WTC11 (cell line): ENCODE measurements at regions not wholly inside any gene's neighbourhood (a gene's known extent, or its start where the extent isn't known, plus 50 kb on each side); places are given as distances from the start of the nearest gene placed in this dataset.

ENCODE experiments used
- ATAC-seq: fragments of 200-7000 bp; cut with Tn5 transposase; 2 replicates; pipeline ENCODE4 v1.10.0; 2021; ENCODE audit warnings: mild to moderate bottlenecking, moderate library complexity
- CTCF ChIA-PET: fragments of 300-600 bp; sonication (Branson Sonifier 250); formaldehyde crosslinking; loops from one replicate; lab custom pipeline; 2021; ENCODE audit warnings: antibody characterized with exemption; lab: Charles Lee
- POLR2A ChIA-PET: fragments of 350-600 bp; sonication (Branson Sonifier 250); formaldehyde crosslinking; loops from one replicate; lab custom pipeline; 2021; ENCODE audit warnings: antibody characterized with exemption; lab: Charles Lee
- DNase-seq: peaks from one replicate; pipeline ENCODE4 v3.0.0; 2021; ENCODE audit warnings: low spot score
- H3K27ac Mint-ChIP-seq: 2 replicates; pipeline ENCODE4 v1.8.0; 2021; ENCODE audit warnings: mixed read lengths
- H3K27me3 Mint-ChIP-seq: 2 replicates; pipeline ENCODE4 v1.8.0; 2021; ENCODE audit warnings: low read depth, mild to moderate bottlenecking, moderate library complexity, mixed read lengths
- H3K36me3 Mint-ChIP-seq: 2 replicates; pipeline ENCODE4 v1.8.0; 2021; ENCODE audit warnings: mixed read lengths
- H3K4me1 Mint-ChIP-seq: 2 replicates; pipeline ENCODE4 v1.8.0; 2022; ENCODE audit warnings: mixed read lengths
- H3K4me3 Mint-ChIP-seq: 2 replicates; pipeline ENCODE4 v1.8.0; 2021; ENCODE audit warnings: mild to moderate bottlenecking, moderate library complexity, mixed read lengths
- H3K9me3 Mint-ChIP-seq: 2 replicates; pipeline ENCODE4 v1.8.0; 2021; ENCODE audit warnings: mixed read lengths
- CBFB ChIP-seq: sonication (generic); formaldehyde crosslinking; IDR thresholded peaks from 2 replicates; pipeline ENCODE4 v1.8.1; 2022; ENCODE audit warnings: mild to moderate bottlenecking, low read depth, missing genetic modification reagents
- ELF4 ChIP-seq: sonication (generic); formaldehyde crosslinking; IDR thresholded peaks from 2 replicates; pipeline ENCODE4 v1.8.1; 2022; ENCODE audit warnings: low read depth, mild to moderate bottlenecking, moderate library complexity, missing genetic modification reagents
- GRHL2 ChIP-seq: fragments of 250-450 bp; sonication (Bioruptor Pico); IDR thresholded peaks from 2 replicates; pipeline ENCODE4 v1.8.0; 2022; ENCODE audit warnings: mild to moderate bottlenecking, moderate library complexity; ENCODE audit not compliant: insufficient replicate concordance, severe bottlenecking
- NFATC4 ChIP-seq: fragments of 250-450 bp; sonication (Bioruptor Pico); IDR thresholded peaks from 2 replicates; pipeline ENCODE4 v1.9.0; 2021; ENCODE audit warnings: mild to moderate bottlenecking
- SMAD3 ChIP-seq: sonication (generic); formaldehyde crosslinking; IDR thresholded peaks from 2 replicates; pipeline ENCODE4 v1.8.0; 2022; ENCODE audit warnings: missing genetic modification reagents, mild to moderate bottlenecking, borderline replicate concordance
- SOX15 ChIP-seq: fragments of 250-450 bp; sonication (Bioruptor Pico); IDR thresholded peaks from 2 replicates; pipeline ENCODE4 v1.9.0; 2021; ENCODE audit warnings: mild to moderate bottlenecking
- TCF7 ChIP-seq: sonication (generic); formaldehyde crosslinking; IDR thresholded peaks from 2 replicates; pipeline ENCODE4 v1.8.0; 2022; ENCODE audit warnings: mild to moderate bottlenecking, low read depth, missing genetic modification reagents, moderate library complexity
- TEAD4 ChIP-seq: sonication (generic); formaldehyde crosslinking; IDR thresholded peaks from 2 replicates; pipeline ENCODE4 v1.8.0; 2022; ENCODE audit warnings: mild to moderate bottlenecking, missing genetic modification reagents
- ZNF121 ChIP-seq: sonication (generic); formaldehyde crosslinking; IDR thresholded peaks from 2 replicates; pipeline ENCODE4 v1.8.0; 2023; ENCODE audit warnings: missing genetic modification reagents
- ZNF219 ChIP-seq: sonication (generic); formaldehyde crosslinking; IDR thresholded peaks from 2 replicates; pipeline ENCODE4 v1.8.0; 2023; ENCODE audit warnings: missing genetic modification reagents, mild to moderate bottlenecking, borderline replicate concordance
- ZNF671 ChIP-seq: fragments of 250-450 bp; sonication (Bioruptor Pico); IDR thresholded peaks from 2 replicates; pipeline ENCODE4 v1.8.0; 2021; ENCODE audit warnings: mild to moderate bottlenecking
- TF ChIP-seq, protein P1 (sequence below): fragments of 250-450 bp; sonication (Bioruptor Pico); IDR thresholded peaks from 2 replicates; pipeline ENCODE4 v1.8.0; 2021; ENCODE audit warnings: mild to moderate bottlenecking
- TF ChIP-seq, protein P2 (sequence below): sonication (generic); formaldehyde crosslinking; IDR thresholded peaks from 2 replicates; pipeline ENCODE4 v1.8.1; 2023; ENCODE audit warnings: mild to moderate bottlenecking, moderate library complexity, missing genetic modification reagents
- TF ChIP-seq, protein P3 (sequence below): fragments of 250-450 bp; sonication (Bioruptor Pico); IDR thresholded peaks from 2 replicates; pipeline ENCODE4 v1.9.0; 2021; ENCODE audit warnings: mild to moderate bottlenecking
- TF ChIP-seq, protein P4 (sequence below): sonication (generic); formaldehyde crosslinking; IDR thresholded peaks from 2 replicates; pipeline ENCODE4 v1.8.1; 2023; ENCODE audit warnings: mild to moderate bottlenecking, missing genetic modification reagents, moderate library complexity
- TF ChIP-seq, protein P5 (sequence below): sonication (generic); formaldehyde crosslinking; IDR thresholded peaks from 2 replicates; pipeline ENCODE4 v1.8.0; 2022; ENCODE audit warnings: mild to moderate bottlenecking, missing genetic modification reagents
- TF ChIP-seq, protein P6 (sequence below): sonication (generic); formaldehyde crosslinking; IDR thresholded peaks from 2 replicates; pipeline ENCODE4 v1.8.1; 2022; ENCODE audit warnings: missing genetic modification reagents, borderline replicate concordance
- TF ChIP-seq, protein P7 (sequence below): sonication (generic); formaldehyde crosslinking; IDR thresholded peaks from 2 replicates; pipeline ENCODE4 v1.8.1; 2022; ENCODE audit warnings: low read depth, missing genetic modification reagents, borderline replicate concordance
- TF ChIP-seq, protein P8 (sequence below): sonication (generic); formaldehyde crosslinking; IDR thresholded peaks from 2 replicates; pipeline ENCODE4 v1.8.1; 2022; ENCODE audit warnings: mild to moderate bottlenecking, missing genetic modification reagents, moderate library complexity, borderline replicate concordance
- TF ChIP-seq, protein P9 (sequence below): sonication (generic); formaldehyde crosslinking; IDR thresholded peaks from 2 replicates; pipeline ENCODE4 v1.8.0; 2022; ENCODE audit warnings: mild to moderate bottlenecking, missing genetic modification reagents

DNA sequence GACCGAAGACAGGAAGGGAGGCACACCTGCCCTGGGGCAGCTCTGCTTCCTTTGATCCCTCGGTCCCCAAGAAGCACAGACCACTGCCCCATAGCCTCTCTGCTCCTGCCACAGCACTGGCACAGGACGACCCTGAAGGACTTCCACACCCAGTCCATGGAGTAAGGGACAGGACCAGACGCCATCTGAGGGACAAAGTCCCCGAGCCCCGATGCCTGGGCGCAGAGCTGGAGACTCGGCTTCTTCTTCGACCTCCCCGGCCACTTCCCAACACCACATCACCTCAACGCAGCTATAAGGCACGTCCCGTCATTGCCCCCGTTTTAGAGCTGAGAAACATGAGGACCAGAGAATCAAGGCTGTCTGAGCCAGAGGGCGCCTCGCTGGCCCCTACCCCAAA is 310.5 kb downstream of the BRD1 start:
- TF ChIP-seq SMAD3 (CRISPR knock-in tag) (no peak), SOX15 (CRISPR knock-in tag) (no peak), TEAD4 (CRISPR knock-in tag) (no peak), ZNF121 (CRISPR knock-in tag) (no peak), ZNF671 (CRISPR knock-in tag) (no peak), ELF4 (CRISPR knock-in tag) (no peak), GRHL2 (CRISPR knock-in tag) (no peak), ZNF219 (CRISPR knock-in tag) (no peak), CBFB (CRISPR knock-in tag) (no peak), TCF7 (CRISPR knock-in tag) (no peak), NFATC4 (no peak)
- TF ChIP-seq, protein P1, sequence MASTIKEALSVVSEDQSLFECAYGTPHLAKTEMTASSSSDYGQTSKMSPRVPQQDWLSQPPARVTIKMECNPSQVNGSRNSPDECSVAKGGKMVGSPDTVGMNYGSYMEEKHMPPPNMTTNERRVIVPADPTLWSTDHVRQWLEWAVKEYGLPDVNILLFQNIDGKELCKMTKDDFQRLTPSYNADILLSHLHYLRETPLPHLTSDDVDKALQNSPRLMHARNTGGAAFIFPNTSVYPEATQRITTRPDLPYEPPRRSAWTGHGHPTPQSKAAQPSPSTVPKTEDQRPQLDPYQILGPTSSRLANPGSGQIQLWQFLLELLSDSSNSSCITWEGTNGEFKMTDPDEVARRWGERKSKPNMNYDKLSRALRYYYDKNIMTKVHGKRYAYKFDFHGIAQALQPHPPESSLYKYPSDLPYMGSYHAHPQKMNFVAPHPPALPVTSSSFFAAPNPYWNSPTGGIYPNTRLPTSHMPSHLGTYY: no peak
- TF ChIP-seq, protein P2, sequence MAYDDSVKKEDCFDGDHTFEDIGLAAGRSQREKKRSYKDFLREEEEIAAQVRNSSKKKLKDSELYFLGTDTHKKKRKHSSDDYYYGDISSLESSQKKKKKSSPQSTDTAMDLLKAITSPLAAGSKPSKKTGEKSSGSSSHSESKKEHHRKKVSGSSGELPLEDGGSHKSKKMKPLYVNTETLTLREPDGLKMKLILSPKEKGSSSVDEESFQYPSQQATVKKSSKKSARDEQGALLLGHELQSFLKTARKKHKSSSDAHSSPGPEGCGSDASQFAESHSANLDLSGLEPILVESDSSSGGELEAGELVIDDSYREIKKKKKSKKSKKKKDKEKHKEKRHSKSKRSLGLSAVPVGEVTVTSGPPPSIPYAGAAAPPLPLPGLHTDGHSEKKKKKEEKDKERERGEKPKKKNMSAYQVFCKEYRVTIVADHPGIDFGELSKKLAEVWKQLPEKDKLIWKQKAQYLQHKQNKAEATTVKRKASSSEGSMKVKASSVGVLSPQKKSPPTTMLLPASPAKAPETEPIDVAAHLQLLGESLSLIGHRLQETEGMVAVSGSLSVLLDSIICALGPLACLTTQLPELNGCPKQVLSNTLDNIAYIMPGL (CRISPR knock-in tag): no peak
- TF ChIP-seq, protein P3, sequence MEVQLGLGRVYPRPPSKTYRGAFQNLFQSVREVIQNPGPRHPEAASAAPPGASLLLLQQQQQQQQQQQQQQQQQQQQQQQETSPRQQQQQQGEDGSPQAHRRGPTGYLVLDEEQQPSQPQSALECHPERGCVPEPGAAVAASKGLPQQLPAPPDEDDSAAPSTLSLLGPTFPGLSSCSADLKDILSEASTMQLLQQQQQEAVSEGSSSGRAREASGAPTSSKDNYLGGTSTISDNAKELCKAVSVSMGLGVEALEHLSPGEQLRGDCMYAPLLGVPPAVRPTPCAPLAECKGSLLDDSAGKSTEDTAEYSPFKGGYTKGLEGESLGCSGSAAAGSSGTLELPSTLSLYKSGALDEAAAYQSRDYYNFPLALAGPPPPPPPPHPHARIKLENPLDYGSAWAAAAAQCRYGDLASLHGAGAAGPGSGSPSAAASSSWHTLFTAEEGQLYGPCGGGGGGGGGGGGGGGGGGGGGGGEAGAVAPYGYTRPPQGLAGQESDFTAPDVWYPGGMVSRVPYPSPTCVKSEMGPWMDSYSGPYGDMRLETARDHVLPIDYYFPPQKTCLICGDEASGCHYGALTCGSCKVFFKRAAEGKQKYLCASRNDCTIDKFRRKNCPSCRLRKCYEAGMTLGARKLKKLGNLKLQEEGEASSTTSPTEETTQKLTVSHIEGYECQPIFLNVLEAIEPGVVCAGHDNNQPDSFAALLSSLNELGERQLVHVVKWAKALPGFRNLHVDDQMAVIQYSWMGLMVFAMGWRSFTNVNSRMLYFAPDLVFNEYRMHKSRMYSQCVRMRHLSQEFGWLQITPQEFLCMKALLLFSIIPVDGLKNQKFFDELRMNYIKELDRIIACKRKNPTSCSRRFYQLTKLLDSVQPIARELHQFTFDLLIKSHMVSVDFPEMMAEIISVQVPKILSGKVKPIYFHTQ (CRISPR knock-in tag): no peak
- TF ChIP-seq, protein P4, sequence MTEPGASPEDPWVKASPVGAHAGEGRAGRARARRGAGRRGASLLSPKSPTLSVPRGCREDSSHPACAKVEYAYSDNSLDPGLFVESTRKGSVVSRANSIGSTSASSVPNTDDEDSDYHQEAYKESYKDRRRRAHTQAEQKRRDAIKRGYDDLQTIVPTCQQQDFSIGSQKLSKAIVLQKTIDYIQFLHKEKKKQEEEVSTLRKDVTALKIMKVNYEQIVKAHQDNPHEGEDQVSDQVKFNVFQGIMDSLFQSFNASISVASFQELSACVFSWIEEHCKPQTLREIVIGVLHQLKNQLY (CRISPR knock-in tag): no peak
- TF ChIP-seq, protein P5, sequence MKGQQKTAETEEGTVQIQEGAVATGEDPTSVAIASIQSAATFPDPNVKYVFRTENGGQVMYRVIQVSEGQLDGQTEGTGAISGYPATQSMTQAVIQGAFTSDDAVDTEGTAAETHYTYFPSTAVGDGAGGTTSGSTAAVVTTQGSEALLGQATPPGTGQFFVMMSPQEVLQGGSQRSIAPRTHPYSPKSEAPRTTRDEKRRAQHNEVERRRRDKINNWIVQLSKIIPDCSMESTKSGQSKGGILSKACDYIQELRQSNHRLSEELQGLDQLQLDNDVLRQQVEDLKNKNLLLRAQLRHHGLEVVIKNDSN (CRISPR knock-in tag): no peak
- TF ChIP-seq, protein P6, sequence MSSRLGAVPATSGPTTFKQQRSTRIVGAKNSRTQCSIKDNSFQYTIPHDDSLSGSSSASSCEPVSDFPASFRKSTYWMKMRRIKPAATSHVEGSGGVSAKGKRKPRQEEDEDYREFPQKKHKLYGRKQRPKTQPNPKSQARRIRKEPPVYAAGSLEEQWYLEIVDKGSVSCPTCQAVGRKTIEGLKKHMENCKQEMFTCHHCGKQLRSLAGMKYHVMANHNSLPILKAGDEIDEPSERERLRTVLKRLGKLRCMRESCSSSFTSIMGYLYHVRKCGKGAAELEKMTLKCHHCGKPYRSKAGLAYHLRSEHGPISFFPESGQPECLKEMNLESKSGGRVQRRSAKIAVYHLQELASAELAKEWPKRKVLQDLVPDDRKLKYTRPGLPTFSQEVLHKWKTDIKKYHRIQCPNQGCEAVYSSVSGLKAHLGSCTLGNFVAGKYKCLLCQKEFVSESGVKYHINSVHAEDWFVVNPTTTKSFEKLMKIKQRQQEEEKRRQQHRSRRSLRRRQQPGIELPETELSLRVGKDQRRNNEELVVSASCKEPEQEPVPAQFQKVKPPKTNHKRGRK (CRISPR knock-in tag): no peak
- TF ChIP-seq, protein P7, sequence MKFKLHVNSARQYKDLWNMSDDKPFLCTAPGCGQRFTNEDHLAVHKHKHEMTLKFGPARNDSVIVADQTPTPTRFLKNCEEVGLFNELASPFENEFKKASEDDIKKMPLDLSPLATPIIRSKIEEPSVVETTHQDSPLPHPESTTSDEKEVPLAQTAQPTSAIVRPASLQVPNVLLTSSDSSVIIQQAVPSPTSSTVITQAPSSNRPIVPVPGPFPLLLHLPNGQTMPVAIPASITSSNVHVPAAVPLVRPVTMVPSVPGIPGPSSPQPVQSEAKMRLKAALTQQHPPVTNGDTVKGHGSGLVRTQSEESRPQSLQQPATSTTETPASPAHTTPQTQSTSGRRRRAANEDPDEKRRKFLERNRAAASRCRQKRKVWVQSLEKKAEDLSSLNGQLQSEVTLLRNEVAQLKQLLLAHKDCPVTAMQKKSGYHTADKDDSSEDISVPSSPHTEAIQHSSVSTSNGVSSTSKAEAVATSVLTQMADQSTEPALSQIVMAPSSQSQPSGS (CRISPR knock-in tag): no peak
- TF ChIP-seq, protein P8, sequence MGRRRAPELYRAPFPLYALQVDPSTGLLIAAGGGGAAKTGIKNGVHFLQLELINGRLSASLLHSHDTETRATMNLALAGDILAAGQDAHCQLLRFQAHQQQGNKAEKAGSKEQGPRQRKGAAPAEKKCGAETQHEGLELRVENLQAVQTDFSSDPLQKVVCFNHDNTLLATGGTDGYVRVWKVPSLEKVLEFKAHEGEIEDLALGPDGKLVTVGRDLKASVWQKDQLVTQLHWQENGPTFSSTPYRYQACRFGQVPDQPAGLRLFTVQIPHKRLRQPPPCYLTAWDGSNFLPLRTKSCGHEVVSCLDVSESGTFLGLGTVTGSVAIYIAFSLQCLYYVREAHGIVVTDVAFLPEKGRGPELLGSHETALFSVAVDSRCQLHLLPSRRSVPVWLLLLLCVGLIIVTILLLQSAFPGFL: no peak
- TF ChIP-seq, protein P9, sequence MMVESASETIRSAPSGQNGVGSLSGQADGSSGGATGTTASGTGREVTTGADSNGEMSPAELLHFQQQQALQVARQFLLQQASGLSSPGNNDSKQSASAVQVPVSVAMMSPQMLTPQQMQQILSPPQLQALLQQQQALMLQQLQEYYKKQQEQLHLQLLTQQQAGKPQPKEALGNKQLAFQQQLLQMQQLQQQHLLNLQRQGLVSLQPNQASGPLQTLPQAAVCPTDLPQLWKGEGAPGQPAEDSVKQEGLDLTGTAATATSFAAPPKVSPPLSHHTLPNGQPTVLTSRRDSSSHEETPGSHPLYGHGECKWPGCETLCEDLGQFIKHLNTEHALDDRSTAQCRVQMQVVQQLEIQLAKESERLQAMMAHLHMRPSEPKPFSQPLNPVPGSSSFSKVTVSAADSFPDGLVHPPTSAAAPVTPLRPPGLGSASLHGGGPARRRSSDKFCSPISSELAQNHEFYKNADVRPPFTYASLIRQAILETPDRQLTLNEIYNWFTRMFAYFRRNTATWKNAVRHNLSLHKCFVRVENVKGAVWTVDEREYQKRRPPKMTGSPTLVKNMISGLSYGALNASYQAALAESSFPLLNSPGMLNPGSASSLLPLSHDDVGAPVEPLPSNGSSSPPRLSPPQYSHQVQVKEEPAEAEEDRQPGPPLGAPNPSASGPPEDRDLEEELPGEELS (CRISPR knock-in tag): no peak
- TF ChIP-seq, all 79 proteins: peak for 0
- Mint-ChIP-seq H3K27ac (no peak overlapping the region), H3K27me3 (no peaks in the 10 kb centered on the region), H3K36me3 (peaks cover 4% of the 10 kb centered on the region), H3K4me3 (no peak overlapping the region), H3K9me3 (peaks cover 8% of the 10 kb centered on the region), H3K4me1 (peaks cover 44% of the 10 kb centered on the region)
- no peak for DNase-seq
- ATAC-seq: no peak
- CTCF ChIA-PET: interaction anchor here (1.0 to 2.1 kb wide), 2 partner anchors 11 to 31 kb away, joined by 4 to 6 read pairs; no protein-coding TSS in a partner anchor
- POLR2A ChIA-PET: no interaction called here
